Fibroblast of pulmonary artery (primary cell): ENCODE measurements at regions not wholly inside any gene's neighbourhood (a gene's known extent, or its start where the extent isn't known, plus 50 kb on each side); places are given as distances from the start of the nearest gene placed in this dataset.
"Not testable (repeated sequence)": the region's sequence is repeated elsewhere in the genome, so short reads cannot be mapped to it uniquely, and the experiment has no call there.

ENCODE experiments used
- DNase-seq: peaks from one replicate; pipeline ENCODE4 v3.0.0-alpha.2; 2010; ENCODE audit warnings: low read depth
- H3K4me3 ChIP-seq: replicated peaks from 2 replicates; pipeline ENCODE4 v1.5.1; 2011; ENCODE audit warnings: low read depth, mild to moderate bottlenecking, control low read depth, low read length, moderate library complexity
- CTCF ChIP-seq: IDR thresholded peaks from 2 replicates; pipeline ENCODE4 v1.5.1; 2011; ENCODE audit warnings: mild to moderate bottlenecking, control low read depth, low read length, inconsistent platforms; ENCODE audit errors: missing control alignments

DNA sequence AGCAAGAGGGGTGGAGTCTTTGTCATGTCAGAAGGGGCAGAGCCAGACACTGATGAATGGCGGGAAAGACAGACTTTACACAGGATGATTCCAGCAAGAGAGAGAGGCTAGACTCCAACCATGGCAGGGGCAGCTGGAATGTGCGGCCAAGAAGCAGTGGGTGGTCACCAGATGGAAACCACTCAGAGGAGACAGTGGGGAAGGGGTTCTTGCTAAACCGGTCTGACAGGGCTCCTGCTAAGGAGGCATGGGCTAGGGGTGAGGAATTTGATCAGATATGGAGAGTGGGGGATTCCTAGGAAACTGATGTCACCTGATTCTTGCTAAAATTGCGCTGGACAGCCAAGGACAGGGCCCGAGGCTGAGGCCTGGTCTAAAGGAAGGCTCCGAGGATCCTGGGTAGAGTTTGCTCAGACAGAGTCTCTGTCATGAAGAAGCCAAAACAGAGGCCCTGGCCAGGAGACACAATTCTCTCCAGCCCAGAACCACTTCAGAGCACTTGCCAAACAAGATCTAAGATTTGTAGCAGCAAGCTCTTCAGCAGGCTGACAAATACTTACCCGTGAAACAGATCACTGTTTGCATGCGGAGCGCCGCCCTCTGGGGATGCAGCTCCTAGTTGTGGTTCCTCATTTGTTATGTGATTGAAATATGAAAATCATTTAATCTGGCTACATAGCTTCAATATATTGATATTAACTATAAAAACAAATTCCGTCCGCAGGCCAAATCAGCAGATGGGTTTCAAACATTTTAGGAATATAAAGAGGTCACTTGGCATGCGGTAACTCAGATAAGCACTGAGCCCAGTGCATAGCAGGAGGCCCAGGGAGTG, 377.0 kb downstream of the TCERG1L start:
- no peak for TF ChIP-seq CTCF
- DNase-seq, result no peak
- H3K4me3 ChIP-seq, result no peak overlapping the region

DNA sequence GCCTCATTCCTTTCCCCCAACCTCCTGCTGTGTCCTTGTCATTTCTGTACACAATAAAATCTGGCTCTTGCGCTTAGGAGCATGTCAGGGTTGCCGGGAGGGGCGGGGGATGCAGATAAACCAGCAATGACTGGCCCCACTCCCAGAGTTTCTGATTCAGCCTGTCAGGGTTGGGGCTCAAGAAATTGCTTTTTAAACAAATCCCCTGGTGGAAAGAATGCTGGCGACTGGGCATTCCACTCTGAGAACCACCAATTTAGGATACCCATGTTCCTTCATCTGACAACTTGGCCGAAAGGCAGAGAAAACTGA, 376.4 kb downstream of the TCERG1L start:
- DNase-seq, result no peak
- H3K4me3 ChIP-seq, result no peak overlapping the region
- no peak for TF ChIP-seq CTCF

DNA sequence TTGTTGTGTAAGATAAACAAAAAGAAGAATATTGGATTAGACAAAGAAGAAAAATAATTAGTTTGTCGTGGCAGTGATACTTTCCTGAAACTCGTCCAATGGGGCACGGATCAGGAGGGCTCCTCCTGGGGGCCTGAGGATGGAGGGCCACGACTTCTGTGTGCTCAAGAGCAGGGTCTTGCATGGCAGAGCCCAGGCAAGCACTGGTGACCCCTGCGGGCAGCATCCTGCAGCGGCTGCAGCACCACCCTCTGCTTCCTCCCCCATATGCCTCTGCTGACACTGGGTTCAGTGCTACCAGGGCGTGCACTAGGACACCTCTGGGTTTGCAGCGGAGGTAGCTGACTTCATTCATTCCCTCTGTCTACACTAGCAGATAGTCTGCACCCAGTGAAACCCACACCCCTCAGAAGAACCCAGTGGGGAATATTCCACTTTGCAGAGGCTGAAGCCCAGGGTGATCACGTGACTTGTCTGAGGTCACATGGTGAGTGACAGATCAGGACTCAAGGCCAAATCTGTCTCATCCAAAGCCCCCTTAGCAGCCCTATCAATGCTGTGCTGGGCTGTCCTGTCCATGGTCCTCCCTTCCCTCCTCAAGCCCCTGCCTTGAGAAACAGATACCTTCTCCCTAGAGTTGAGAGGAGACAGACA, 375.5 kb downstream of the TCERG1L start:
- DNase-seq, result no peak
- no peak overlapping the region for H3K4me3 ChIP-seq
- TF ChIP-seq CTCF, result no peak

GRCh38 chr10:130936851-130937250, 374.7 kb downstream of the TCERG1L start:
- TF ChIP-seq CTCF, result no peak
- no peak for DNase-seq
- H3K4me3 ChIP-seq, result no peak overlapping the region

DNA sequence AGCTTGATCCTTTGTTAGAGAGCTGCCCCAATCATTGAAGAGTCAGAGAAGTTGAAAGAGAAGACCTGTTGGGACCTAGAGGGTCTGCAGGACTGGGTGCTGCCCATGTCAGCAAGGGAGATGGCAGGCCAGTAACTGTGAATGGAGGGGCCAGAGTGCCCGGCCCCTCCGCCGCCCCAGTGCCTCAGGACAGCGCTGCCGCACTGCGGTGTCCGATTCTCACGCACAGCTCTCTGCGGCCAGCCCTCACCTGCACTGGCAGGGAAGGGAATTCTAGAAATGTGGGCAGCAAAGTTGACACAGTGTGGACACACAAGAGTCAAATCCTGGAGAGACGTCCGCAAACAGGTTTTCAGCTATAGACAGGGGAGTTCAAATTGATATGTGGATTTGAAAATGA, 373.5 kb downstream of the TCERG1L start:
- TF ChIP-seq CTCF, result no peak
- no peak overlapping the region for H3K4me3 ChIP-seq
- no peak for DNase-seq

DNA sequence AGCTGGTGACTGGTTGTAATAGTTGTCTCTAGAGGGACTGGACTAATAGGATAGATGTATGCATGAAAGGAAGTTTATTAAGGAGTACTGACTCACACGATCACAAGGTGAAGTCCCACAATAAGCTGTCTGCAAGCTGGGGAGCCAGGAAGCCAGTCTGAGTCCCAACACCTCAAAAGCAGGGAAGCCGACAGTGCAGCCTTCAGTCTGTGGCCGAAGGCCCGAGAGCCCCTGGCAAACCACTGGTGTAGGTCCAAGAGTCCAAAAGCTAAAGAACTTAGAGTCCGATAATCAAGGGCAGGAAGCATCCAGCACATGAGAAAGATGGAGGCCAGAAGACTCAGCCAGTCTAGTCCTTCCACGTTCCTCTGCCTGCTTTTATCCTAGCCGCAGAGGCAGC, 372.6 kb downstream of the TCERG1L start:
- H3K4me3 ChIP-seq, DNase-seq: not testable (repeated sequence)

DNA sequence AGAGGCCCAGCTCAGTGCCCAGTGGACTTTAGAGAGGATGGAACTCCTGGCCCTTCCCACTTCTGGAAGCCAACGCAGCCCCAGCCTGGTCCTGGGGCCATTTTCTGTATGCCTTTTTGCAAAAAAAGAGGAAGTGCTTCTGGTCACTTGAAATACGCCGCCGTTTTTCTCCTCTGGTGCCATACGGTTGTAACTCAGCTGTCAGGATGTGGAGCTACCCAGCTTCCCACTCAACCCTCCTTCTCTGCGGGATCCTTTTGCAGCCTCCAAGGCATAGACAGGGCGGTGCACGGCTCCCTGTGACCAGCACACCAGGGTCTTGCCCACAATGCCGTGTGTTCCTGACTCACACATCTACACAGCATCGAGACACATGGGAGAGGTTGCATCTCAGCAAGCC, 369.6 kb downstream of the TCERG1L start:
- no peak overlapping the region for H3K4me3 ChIP-seq
- TF ChIP-seq CTCF, result no peak
- DNase-seq, result no peak
